Liver (tissue), 8 donors: ENCODE measurements at regions not wholly inside any gene's neighbourhood (a gene's known extent, or its start where the extent isn't known, plus 50 kb on each side); places are given as distances from the start of the nearest gene placed in this dataset.

Experiments used
- DNase-seq: peaks from one replicate; pipeline ENCODE4 v3.0.0-alpha.2; 2017; ENCODE audit warnings: low spot score
- H3K27ac ChIP-seq, 2 donors: one replicate each; pipeline ENCODE4 v1.7.0; 2013; ENCODE audit warnings: inconsistent platforms in 2 of 2, low read length in 2 of 2, control low read depth in 1 of 2, low read depth in 1 of 2, mild to moderate bottlenecking in 1 of 2
- H3K27me3 ChIP-seq, 4 donors: one replicate each; pipeline versions ENCODE4 v1.6.1 to v1.7.0; 2013; ENCODE audit warnings: low read length in 3 of 4, inconsistent platforms in 1 of 4, mild to moderate bottlenecking in 1 of 4, moderate library complexity in 1 of 4; ENCODE audit not compliant: control insufficient read depth in 4 of 4, insufficient read depth in 4 of 4
- H3K36me3 ChIP-seq, 4 donors: one replicate each; pipeline versions ENCODE4 v1.6.1 to v1.7.0; 2013; ENCODE audit warnings: low read length in 3 of 4, mild to moderate bottlenecking in 3 of 4, low read depth in 1 of 4, moderate library complexity in 1 of 4; ENCODE audit not compliant: control insufficient read depth in 4 of 4, insufficient read depth in 3 of 4
- H3K4me1 ChIP-seq, 4 donors: one replicate each; pipeline versions ENCODE4 v1.6.1 to v1.7.0; 2013; ENCODE audit warnings: low read length in 3 of 4, mild to moderate bottlenecking in 3 of 4, moderate library complexity in 1 of 4; ENCODE audit not compliant: control insufficient read depth in 4 of 4, insufficient read depth in 4 of 4
- H3K4me3 ChIP-seq, 3 donors: one replicate each; pipeline versions ENCODE4 v1.6.1 to v1.7.0; 2013; ENCODE audit warnings: low read length in 3 of 3, control low read depth in 1 of 3, low read depth in 1 of 3, mild to moderate bottlenecking in 1 of 3
- H3K9ac ChIP-seq, 2 donors: one replicate each; pipeline ENCODE4 v1.7.0; 2013; ENCODE audit warnings: low read length in 2 of 2, mild to moderate bottlenecking in 2 of 2, moderate library complexity in 2 of 2, control low read depth in 1 of 2, low read depth in 1 of 2
- H3K9me3 ChIP-seq, 4 donors: one replicate each; pipeline versions ENCODE4 v1.6.1 to v1.7.0; 2013; ENCODE audit warnings: low read length in 3 of 4; ENCODE audit not compliant: control insufficient read depth in 4 of 4
- EGR1 ChIP-seq, 2 donors: IDR thresholded peaks; 2 replicates each; pipeline ENCODE4 v1.6.1; 2016 to 2018; ENCODE audit warnings: antibody characterized with exemption in 2 of 2, low read depth in 2 of 2
- FOXA1 ChIP-seq: IDR thresholded peaks from 2 replicates; pipeline ENCODE4 v1.6.1; 2016; ENCODE audit warnings: antibody characterized with exemption
- FOXA2 ChIP-seq: IDR thresholded peaks from 2 replicates; pipeline ENCODE4 v1.6.1; 2016; ENCODE audit warnings: antibody characterized with exemption
- GABPA ChIP-seq, 2 donors: IDR thresholded peaks in 1 of 2; conservative IDR thresholded peaks in 1 of 2; 2 replicates each; pipeline ENCODE4 v1.6.1; 2016; ENCODE audit warnings: antibody characterized with exemption in 2 of 2, mild to moderate bottlenecking in 1 of 2, moderate library complexity in 1 of 2
- HNF4A ChIP-seq, 2 donors: conservative IDR thresholded peaks; 2 replicates each; pipeline ENCODE4 v1.6.1; 2016; ENCODE audit warnings: antibody characterized with exemption in 2 of 2, mild to moderate bottlenecking in 2 of 2
- HNF4G ChIP-seq: IDR thresholded peaks from 2 replicates; pipeline ENCODE4 v1.6.1; 2016; ENCODE audit warnings: antibody characterized with exemption
- JUND ChIP-seq, 2 donors: IDR thresholded peaks; 2 replicates each; pipeline ENCODE4 v1.6.1; 2016; ENCODE audit warnings: antibody characterized with exemption in 2 of 2
- NR2F2 ChIP-seq: IDR thresholded peaks from 2 replicates; pipeline ENCODE4 v1.6.1; 2016; ENCODE audit warnings: antibody characterized with exemption
- RAD21 ChIP-seq, 2 donors: IDR thresholded peaks; 2 replicates each; pipeline ENCODE4 v1.6.1; 2016; ENCODE audit warnings: antibody characterized with exemption in 2 of 2, mild to moderate bottlenecking in 2 of 2
- RXRA ChIP-seq, 2 donors: IDR thresholded peaks; 2 replicates each; pipeline ENCODE4 v1.6.1; 2017 to 2018; ENCODE audit warnings: antibody characterized with exemption in 2 of 2, mild to moderate bottlenecking in 1 of 2
- SP1 ChIP-seq: IDR thresholded peaks from 2 replicates; pipeline ENCODE4 v1.6.1; 2018; ENCODE audit warnings: antibody characterized with exemption, mild to moderate bottlenecking
- TAF1 ChIP-seq: conservative IDR thresholded peaks from 2 replicates; pipeline ENCODE4 v1.6.1; 2016; ENCODE audit warnings: antibody characterized with exemption, mild to moderate bottlenecking
- YY1 ChIP-seq: IDR thresholded peaks from 2 replicates; pipeline ENCODE4 v1.6.1; 2016; ENCODE audit warnings: antibody characterized with exemption, mild to moderate bottlenecking
- WGBS: extraction: QIAGEN DNeasy Blood & Tissue Kit; methylation state at CpG from one replicate; pipeline ENCODE4 v1.1.7; 2013; 5-methylcytosine and 5-hydroxymethylcytosine counted together
- TF ChIP-seq, protein P1 (sequence below): IDR thresholded peaks from 2 replicates; pipeline ENCODE4 v1.6.1; 2016; ENCODE audit warnings: antibody characterized with exemption
- TF ChIP-seq, protein P2 (sequence below): IDR thresholded peaks from 2 replicates; pipeline ENCODE4 v1.6.1; 2016; ENCODE audit warnings: antibody characterized with exemption
- TF ChIP-seq, protein P3 (sequence below): IDR thresholded peaks from 2 replicates; pipeline ENCODE4 v1.6.1; 2016; ENCODE audit warnings: antibody characterized with exemption
- TF ChIP-seq, protein P4 (sequence below): fragments of 150-350 bp; IDR thresholded peaks from 2 replicates; pipeline ENCODE4 v1.5.1; 2017; ENCODE audit warnings: improper control_type of control experiment, low read depth, low read length; ENCODE audit not compliant: missing input control
- TF ChIP-seq, protein P5 (sequence below): IDR thresholded peaks from 2 replicates; pipeline ENCODE4 v1.6.1; 2016; ENCODE audit warnings: antibody characterized with exemption, mild to moderate bottlenecking
- donor health status: healthy.
- donor health status: healthy.
- donor health status: healthy.
- donor health status: healthy.
- donor health status: healthy.

DNA sequence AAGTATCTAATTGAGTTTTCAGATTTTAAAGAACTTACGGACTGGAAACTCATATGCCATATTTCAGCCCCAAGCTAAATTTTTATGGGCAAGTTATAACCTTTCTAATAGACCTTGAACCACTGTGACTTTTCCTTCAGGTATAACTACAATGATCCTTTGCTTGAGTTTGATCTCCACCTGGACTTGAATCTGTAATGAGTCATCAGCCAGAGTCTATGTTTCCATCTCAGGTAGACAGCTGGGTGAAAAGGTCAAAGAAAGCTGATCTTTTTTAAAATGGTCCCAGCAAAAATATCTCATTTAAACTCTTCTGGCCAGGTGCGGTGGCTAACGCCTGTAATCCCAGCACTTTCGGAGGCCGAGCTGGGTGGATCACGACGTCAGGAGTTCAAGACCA is 88.4 kb upstream of the SGK1 start:
- no peak overlapping the region for H3K9ac ChIP-seq
- peaks cover 0 to 1% (median 0%) of the 10 kb centered on the region in 4 donors for H3K9me3 ChIP-seq
- H3K27me3 ChIP-seq, result no peaks in the 10 kb centered on the region
- H3K36me3 ChIP-seq, result no peaks in the 10 kb centered on the region
- 94% methylated on average over 7 of the region's 7 CpGs for WGBS
- H3K4me3 ChIP-seq, result no peak overlapping the region
- no peaks in the 10 kb centered on the region for H3K4me1 ChIP-seq
- no peak overlapping the region for H3K27ac ChIP-seq
- DNase-seq, result no peak
- TF ChIP-seq SP1, result no peak
- TF ChIP-seq TAF1, result no peak
- TF ChIP-seq, protein P1, sequence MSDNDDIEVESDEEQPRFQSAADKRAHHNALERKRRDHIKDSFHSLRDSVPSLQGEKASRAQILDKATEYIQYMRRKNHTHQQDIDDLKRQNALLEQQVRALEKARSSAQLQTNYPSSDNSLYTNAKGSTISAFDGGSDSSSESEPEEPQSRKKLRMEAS, result no peak
- TF ChIP-seq, protein P2, sequence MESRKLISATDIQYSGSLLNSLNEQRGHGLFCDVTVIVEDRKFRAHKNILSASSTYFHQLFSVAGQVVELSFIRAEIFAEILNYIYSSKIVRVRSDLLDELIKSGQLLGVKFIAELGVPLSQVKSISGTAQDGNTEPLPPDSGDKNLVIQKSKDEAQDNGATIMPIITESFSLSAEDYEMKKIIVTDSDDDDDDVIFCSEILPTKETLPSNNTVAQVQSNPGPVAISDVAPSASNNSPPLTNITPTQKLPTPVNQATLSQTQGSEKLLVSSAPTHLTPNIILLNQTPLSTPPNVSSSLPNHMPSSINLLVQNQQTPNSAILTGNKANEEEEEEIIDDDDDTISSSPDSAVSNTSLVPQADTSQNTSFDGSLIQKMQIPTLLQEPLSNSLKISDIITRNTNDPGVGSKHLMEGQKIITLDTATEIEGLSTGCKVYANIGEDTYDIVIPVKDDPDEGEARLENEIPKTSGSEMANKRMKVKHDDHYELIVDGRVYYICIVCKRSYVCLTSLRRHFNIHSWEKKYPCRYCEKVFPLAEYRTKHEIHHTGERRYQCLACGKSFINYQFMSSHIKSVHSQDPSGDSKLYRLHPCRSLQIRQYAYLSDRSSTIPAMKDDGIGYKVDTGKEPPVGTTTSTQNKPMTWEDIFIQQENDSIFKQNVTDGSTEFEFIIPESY, result no peak
- TF ChIP-seq, protein P3, sequence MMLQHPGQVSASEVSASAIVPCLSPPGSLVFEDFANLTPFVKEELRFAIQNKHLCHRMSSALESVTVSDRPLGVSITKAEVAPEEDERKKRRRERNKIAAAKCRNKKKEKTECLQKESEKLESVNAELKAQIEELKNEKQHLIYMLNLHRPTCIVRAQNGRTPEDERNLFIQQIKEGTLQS, result no peak
- TF ChIP-seq, protein P4, sequence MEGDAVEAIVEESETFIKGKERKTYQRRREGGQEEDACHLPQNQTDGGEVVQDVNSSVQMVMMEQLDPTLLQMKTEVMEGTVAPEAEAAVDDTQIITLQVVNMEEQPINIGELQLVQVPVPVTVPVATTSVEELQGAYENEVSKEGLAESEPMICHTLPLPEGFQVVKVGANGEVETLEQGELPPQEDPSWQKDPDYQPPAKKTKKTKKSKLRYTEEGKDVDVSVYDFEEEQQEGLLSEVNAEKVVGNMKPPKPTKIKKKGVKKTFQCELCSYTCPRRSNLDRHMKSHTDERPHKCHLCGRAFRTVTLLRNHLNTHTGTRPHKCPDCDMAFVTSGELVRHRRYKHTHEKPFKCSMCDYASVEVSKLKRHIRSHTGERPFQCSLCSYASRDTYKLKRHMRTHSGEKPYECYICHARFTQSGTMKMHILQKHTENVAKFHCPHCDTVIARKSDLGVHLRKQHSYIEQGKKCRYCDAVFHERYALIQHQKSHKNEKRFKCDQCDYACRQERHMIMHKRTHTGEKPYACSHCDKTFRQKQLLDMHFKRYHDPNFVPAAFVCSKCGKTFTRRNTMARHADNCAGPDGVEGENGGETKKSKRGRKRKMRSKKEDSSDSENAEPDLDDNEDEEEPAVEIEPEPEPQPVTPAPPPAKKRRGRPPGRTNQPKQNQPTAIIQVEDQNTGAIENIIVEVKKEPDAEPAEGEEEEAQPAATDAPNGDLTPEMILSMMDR, result no peak
- TF ChIP-seq FOXA2, result no peak
- TF ChIP-seq NR2F2, result no peak
- TF ChIP-seq FOXA1, result no peak
- no peak for TF ChIP-seq RAD21 (IDR thresholded peaks at IDR 0.05)
- no peak for TF ChIP-seq HNF4A (conservative IDR thresholded peaks at IDR 0.05)
- no peak for TF ChIP-seq YY1
- TF ChIP-seq JUND (IDR thresholded peaks at IDR 0.05), result no peak
- TF ChIP-seq EGR1 (IDR thresholded peaks at IDR 0.05; ENCODE audit: low read depth in 2 of 2), result no peak
- TF ChIP-seq, protein P5, sequence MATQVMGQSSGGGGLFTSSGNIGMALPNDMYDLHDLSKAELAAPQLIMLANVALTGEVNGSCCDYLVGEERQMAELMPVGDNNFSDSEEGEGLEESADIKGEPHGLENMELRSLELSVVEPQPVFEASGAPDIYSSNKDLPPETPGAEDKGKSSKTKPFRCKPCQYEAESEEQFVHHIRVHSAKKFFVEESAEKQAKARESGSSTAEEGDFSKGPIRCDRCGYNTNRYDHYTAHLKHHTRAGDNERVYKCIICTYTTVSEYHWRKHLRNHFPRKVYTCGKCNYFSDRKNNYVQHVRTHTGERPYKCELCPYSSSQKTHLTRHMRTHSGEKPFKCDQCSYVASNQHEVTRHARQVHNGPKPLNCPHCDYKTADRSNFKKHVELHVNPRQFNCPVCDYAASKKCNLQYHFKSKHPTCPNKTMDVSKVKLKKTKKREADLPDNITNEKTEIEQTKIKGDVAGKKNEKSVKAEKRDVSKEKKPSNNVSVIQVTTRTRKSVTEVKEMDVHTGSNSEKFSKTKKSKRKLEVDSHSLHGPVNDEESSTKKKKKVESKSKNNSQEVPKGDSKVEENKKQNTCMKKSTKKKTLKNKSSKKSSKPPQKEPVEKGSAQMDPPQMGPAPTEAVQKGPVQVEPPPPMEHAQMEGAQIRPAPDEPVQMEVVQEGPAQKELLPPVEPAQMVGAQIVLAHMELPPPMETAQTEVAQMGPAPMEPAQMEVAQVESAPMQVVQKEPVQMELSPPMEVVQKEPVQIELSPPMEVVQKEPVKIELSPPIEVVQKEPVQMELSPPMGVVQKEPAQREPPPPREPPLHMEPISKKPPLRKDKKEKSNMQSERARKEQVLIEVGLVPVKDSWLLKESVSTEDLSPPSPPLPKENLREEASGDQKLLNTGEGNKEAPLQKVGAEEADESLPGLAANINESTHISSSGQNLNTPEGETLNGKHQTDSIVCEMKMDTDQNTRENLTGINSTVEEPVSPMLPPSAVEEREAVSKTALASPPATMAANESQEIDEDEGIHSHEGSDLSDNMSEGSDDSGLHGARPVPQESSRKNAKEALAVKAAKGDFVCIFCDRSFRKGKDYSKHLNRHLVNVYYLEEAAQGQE, result no peak
- TF ChIP-seq GABPA (IDR thresholded peaks at IDR 0.05 in 1 of 2, conservative IDR thresholded peaks at IDR 0.05 in 1 of 2), result no peak
- TF ChIP-seq RXRA (IDR thresholded peaks at IDR 0.05), result no peak
- no peak for TF ChIP-seq HNF4G
